ENCODE measurements at regions not wholly inside any gene's neighbourhood (a gene's known extent, or its start where the extent isn't known, plus 50 kb on each side); places are given as distances from the start of the nearest gene placed in this dataset.
A peak's percentile ranks its signal among the peaks of the same experiment; 100 is the strongest.
"Not testable (repeated sequence)": the region's sequence is repeated elsewhere in the genome, so short reads cannot be mapped to it uniquely, and the experiment has no call there.

DNA sequence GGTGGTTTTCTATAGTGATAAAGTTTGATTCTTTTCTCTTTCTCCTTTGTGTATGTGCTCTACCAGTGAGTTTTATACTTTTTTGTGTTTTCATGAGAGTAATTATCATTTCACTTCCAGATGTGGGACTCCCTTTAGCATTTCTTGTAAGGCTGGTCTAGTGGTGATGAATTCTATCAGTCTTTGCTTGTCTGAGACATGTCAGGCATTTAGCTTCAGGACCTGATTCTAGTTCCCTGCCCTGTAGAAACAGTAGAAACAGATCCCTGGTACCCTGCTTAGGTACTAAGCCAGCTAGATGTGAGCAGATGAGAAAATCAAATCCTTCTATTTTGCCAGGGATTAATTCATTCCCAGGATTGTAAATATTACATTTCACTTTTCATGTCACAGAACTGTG, 203.7 kb downstream of the ALG10 start:
- DNase-seq (ENCODE audit: low spot score) = not testable (repeated sequence)

DNA sequence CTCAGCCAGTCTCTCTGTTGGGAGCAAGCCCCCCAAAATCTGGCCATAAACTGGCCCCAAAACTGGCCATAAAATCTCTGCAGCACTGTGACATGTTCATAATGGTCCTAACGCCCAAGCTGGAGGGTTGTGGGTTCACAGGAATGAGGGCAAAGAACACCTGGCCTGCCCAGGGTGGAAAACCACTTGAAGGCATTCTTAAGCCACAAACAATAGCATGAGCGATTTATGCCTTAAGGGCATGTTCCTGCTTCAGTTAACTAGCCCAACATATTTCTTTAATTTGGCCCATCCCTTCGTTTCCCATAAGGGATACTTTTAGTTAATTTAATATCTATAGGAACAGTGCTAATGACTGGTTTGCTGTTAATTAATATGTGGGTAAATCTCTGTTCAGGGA, 205.8 kb downstream of the ALG10 start:
- not testable (repeated sequence) for DNase-seq (ENCODE audit: low spot score)

DNA sequence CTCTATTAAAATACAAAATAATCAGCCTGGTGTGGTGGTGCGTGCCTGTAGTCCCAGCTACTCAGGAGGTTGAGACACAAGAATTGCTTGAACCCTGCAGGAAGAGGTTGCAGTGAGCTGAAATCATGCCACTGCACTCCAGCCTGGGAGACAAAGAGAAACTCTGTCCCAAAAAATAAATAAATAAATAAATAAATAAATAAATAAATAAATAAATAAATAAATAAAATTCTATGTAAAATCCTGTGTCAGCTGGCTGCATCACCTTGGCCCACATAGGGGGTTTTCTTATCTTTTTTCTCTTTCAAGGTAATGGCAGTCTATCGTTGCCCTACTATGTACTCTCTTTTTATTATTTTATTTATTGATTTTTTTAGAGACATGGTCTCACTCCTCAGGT, 206.7 kb downstream of the ALG10 start:
- DNase-seq (ENCODE audit: low spot score) = not testable (repeated sequence)

DNA sequence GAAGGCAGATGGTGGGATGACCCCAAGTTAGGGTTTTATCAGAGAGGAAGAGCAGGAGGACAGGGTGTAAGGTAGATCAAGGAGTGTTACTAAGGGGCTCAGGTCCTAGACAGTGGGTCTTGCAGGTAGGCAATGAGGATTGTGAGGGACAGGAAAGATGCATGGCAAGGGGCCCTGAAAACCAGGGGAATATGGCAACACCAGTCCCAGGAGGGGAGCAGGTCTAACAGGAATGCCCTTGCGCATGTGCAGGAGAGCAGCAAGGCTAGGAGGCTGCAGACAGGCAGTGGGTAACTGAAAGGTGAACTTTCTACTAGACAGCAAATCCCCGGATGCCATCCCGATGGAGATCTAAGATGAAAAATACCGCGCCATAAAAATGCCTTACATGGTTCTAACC, 211.3 kb downstream of the ALG10 start:
- no peak for DNase-seq (ENCODE audit: low spot score)

DNA sequence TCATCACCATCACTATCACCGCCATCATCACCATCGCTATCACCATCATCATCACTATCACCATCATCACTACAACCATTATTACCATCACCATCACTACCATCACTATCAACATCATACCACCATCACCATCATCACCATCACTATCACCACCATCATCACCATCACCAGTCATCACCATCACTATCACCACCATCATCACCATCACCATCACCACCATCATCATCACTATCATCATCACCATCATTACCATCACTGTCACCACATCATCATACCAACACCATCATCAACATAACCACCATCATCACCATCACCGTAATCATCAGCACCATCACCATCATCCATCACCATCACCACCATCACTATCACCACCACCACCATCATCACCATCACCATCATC, 213.8 kb downstream of the ALG10 start:
- DNase-seq (ENCODE audit: low spot score) = no peak

DNA sequence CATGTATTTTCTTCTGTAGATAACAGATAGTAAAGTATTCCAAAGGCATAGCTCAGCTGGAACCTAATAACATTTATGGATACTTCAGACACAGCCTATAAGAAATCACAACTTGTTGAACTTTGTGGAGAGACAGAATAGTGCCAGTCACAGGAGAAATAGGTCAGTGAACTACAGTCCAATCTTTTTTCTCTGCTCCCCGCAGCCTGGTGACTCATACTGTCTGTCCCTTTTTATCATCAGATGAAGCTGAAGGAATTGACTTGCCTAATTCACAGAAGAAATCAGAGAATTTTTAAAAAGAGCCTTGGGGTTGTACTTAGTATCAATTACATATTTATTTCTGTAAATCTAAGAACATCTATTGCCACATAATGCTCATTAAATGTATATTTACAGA, 222.3 kb downstream of the ALG10 start:
- peak; percentile 16 for DNase-seq (ENCODE audit: low spot score)

DNA sequence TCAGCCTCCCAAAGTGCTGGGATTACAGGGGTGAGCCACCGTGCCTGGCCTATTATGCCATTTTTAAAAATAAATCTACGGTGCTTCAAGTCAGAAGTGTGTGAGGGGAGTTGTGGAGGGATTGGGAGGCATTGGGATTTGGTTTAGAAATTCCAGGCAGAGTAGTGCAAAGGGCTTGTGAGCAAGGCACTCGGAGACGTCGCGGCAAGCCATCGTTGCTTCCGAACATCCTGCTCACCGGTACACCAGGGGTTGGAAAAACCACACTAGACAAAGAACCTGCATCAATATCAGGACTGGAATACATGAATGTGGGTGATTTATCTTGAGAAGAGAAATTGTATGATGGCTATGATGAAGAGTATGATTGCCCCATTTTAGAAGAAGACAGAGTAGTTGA, 227.0 kb downstream of the ALG10 start:
- no peak for DNase-seq (ENCODE audit: low spot score)

DNA sequence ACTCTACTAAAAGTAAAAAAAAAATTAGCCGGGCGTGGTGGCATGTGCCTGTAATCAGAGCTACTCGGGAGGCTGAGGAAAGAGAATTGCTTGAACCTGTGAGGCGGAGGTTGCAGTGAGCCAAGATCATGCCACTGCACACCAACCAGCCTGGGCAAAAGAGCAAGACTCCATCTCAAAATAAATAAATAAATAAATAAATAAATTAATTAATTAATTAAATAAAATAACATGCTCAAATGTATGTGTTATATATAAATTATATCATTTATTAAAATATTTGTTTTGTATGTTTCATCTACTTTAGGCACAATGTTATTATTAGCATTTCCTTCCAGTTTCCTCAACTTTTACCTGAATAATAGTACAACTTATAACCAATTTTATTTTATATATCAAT, 229.6 kb downstream of the ALG10 start:
- not testable (repeated sequence) for DNase-seq (ENCODE audit: low spot score)

DNA sequence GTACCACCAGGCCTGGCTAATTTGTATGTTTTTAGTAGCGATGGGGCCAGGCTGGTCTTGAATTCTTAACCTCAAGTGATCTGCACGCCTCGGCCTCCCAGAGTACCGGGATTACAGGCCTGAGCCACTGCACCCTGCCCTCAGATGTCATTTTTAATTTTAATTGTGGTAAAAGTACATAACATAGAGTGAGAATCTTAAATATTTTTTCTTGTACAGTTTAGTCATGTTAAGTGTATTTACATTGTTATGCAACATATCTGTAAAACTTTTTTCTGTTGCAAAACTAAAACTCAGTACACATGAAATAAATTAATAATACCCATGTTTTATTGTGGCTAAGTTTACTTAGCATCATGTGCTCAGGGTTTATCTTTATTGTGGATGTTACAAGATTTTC, 231.4 kb downstream of the ALG10 start:
- no peak for DNase-seq (ENCODE audit: low spot score)

DNA sequence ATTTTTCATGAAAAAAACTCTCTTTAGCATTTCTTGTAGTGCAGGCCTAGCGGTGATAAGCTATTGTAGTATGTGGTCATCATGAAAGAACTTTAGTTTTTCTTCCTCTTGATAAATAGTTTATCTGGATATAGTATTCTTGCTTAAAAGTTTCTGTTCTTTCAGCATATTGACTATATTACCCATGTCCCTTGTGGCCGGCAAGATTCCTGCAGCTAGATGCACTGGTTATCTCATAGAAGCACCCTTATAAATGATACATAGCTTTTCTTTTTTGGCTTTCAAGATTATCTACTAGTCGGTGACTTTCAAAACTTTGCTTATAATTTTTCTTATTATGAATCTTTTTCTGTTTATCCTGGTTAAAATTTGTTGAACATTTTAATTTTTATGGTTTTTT, 234.8 kb downstream of the ALG10 start:
- DNase-seq (ENCODE audit: low spot score) = peak; percentile 1

DNA sequence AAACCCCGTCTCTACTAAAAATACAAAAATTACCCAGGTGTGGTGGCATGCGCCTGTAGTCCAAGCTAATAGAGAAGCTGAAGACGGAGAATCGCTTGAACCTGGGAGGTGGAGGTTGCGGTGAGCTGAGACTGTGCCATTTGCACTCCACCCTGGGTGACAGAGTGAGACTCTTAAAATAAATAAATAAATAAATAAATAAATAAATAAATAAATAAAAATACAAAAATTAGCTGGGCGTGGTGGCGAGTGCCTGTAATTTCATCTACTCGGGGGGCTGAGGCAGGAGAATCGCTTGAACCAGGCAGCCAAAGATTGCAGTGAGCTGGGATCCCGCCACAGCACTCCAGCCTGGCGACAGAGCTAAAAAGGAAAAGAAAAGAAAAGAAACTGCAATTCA, 239.8 kb downstream of the ALG10 start:
- DNase-seq (ENCODE audit: low spot score) = not testable (repeated sequence)

DNA sequence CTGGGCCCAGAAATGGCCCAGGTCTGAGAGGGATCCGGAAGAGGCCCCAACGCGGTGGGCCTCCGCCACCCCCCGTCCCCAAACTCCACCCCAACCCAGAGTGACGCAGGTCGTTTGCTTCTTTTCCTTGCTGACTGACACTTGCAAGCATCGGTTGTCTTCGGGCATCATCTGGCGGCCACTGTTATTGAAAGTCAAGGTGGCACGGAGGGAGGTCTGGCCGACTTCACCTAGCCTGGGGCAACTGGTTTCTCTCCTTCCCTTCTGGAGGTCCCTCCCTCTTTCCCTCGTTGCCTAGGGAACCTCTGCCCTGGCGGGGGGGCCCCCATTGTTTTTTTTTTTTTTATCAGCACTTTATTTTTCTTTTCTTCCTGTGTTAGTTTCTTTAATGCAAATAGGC, 241.8 kb downstream of the ALG10 start:
- DNase-seq (ENCODE audit: low spot score) = no peak

DNA sequence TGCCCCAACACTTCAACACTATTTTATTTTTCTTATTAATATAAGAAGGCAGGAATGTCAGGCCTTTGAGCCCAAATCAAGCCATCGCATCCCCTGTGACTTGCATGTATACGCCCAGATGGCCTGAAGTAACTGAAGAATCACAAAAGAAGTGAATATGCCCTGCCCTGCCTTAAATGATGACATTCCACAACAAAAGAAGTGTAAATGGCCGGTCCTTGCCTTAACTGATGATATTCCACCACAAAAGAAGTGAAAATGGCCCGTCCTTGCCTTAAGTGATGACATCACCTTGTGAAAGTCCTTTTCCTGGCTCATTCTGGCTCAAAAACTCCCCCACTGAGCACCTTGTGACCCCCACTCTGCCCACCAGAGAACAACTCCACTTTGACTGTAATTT, 251.4 kb downstream of the ALG10 start:
- DNase-seq (ENCODE audit: low spot score) = not testable (repeated sequence)

DNA sequence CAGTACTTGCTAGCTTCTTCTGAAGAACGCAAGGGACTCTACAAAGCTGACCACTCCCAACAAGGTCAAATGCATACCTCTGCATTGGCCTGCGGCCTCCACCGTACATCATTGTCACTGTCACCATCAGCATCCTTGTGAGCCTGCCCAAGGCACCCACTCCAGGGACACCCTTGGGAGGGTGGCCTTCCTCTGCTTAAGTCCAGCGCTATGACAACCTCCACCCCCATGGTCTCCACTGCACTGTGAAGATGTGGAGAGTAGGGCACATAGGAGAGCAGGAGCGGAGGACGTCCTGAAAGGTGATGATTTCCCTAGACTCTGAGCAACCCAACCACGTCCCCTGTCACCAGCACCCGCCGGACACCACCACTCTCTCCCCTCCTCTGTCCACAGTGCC, 252.8 kb downstream of the ALG10 start:
- DNase-seq (ENCODE audit: low spot score) = no peak

DNA sequence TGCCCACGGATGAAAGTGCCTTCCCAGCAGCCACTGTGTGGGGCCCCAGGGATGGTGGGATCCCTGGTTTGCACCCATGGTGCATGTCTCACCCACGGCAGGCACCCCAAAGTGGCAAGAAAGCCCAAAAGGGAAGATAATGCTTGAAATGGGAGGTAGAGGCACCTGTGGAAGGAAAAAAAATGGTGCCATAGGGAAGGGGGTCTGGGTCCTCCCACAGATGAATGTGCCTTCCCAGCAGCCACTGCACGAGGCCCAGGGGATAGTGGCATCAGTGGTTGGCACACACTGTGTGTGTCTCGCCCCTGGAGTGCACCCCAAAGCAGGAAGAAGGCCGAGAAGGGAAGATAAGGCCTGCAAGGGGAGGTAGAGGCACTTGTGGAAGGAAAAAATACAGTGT, 264.2 kb downstream of the ALG10 start:
- no peak for DNase-seq (ENCODE audit: low spot score)

DNA sequence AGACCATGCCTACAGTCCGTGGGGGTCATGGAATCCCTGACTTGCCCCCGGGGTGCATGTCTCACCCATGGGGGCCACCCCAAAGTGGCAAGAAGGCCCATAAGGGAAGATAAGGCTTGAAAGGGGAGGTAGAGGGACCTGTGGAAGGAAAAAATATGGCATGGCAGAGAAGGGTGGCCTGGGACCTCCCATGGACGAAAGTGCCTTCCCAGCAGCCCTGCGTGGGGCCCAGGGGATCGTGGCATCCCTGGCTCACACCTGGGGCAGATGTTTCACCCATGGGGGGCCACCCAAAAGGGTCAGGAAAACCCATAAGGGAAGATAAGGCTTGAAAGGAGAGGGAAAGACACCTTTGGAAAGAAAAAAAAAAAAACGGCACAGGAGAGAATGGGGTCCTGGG, 264.6 kb downstream of the ALG10 start:
- DNase-seq (ENCODE audit: low spot score) = no peak

DNA sequence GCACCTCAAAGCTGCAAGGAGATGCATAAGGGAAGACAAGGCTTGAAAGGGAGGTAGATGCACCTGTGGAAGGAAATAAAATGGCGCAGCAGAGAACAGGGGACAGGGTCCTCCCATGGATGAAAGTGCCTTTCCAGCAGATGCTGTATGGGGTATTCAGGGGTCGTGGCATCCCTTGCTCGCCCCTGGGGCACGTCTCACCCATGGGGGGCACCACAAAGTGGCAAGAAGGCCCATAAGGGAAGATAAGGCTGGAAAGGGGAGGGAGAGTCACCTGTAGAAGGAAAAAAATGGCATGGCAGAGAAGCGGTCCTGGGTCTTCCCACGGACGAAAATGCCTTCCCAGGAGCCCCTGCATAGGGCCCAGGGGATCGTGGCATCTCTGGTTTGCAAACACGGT, 265.1 kb downstream of the ALG10 start:
- no peak for DNase-seq (ENCODE audit: low spot score)

DNA sequence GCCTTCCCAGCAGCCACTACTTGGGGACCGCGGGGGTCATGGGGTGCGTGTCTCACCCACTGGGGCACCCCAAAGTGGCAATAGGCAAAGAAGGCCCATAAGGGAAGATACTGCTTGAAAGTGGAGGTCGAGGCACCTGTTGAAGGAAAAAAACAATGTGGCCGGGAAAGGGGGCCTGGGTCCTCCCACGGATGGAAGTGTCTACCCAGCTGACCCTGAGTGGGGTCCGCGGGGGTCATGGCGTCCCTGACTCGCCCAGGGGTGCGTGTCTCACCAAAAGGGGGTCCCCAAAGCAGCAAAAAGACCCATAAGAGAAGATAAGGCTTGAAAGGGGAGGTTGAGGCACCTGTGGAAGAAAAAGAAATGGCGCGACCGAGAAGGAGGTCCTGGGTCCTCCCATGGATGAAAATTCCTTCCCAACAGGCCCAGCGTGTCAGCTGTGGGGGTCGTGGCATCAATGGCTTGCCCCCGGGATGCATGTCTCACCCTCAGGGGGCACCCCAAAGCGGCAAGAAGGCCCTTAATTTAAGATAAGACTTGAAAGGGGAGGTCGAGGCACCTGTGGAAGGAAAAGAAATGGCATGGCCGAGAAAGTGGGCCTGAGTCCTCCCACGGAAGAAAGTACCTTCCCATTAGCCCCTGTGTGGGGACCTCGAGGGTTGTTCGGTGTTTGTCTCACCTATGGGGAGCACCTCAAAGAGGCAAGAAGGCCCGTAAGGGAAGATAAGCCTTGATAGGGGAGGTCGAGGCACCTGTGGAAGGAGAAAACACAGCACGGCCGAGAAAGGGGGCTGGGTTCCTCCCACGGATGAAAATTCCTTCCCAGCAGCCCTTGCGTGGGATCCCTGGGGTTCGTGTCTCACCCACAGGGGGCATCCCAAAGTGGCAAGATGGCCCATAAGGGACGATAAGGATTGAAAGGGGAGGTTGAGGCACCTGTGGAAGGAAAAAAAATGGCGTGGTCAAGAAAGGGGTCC, 266.0 kb downstream of the ALG10 start:
- DNase-seq (ENCODE audit: low spot score) = no peak

DNA sequence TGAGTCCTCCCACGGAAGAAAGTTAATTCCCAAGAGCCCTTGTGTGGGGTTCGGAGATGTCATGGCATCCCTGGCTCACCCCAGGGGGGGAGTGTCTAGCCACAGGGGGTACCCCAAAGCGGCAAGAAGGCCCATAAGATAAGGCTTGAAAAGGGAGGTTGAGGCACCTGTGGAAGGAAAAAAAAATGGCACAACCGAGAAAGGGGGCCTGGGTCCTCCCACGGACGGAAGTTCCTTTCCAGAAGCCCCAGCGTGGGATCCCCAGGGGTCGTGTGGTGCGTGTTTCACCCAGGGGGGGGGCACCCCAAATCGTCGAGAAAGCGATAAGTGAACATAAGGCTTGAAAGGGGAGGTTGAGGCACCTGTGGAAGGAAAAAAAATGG, 266.7 kb downstream of the ALG10 start:
- DNase-seq (ENCODE audit: low spot score) = no peak

DNA sequence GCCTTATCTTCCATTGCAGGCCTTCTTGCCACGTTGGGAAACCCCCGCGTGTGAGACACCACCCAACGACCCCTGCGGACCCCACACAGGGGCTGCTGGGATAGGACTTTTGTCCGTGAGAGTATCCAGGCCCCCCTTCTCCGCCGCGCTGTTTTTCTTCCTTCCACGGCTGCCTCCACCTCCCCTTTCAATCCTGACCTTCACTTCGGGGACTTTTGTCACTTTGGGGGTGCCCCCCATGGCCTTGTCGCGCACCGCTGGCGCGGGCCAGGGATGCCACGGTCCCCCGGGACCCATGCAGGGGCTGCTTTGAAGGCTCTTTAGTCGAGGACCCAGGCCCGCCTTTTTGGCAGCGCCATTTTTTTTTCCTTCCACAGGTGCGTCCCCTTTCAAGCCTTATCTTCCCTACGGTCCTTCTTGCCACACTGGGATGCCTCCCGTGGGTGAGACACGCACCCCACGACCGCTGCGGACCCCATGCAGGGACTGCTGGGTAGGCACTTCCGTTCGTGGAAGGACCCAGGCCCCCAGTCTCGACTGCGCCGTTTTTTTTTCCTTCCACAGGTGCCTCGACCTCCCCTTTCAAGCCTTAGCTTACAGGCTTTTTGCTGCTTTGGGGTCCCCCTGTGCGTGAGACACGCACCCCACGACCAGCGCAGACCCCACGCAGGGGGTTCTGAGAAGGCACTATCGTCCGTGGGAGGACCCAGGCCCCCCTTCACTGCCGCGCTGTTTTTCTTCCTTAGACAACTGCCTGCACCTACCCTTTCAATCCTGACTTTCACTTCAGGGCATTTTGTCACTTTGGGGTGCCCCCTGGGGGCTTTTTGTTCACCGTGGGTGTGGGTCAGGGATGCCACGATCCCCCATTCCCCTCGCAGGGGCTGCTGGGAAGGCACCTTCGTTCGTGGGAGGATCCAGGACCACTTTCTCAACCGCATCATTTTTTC, 267.4 kb downstream of the ALG10 start:
- DNase-seq (ENCODE audit: low spot score) = no peak

DNA sequence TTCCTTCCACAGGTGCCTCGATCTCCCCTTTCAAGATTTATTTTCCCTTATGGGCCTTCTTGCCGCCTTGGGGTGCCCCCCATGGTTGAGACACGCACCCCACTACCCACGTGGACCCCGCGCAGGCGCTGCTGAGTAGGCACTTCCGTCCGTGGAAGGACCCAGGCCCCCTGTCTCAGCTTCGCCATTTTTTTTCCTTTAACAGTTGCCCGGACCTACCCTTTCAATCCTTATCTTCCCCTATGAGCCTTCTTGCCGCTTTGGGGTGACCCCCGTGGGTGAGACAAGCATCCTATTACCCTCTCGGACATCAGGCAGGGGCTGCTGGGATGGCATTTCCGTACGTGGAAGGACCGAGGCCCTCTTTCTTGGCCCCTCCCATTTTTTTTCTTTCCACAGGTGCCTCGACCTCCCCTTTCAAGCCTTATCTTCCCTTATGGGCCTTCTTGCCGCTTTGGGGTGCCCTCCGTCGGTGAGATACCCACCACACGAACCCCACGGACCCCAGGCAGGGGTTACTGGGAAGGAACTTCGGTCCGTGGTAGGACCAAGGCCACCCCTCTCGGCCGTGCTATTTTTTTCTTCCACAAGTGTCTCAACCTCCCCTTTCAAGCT, 268.2 kb downstream of the ALG10 start:
- DNase-seq (ENCODE audit: low spot score) = no peak

DNA sequence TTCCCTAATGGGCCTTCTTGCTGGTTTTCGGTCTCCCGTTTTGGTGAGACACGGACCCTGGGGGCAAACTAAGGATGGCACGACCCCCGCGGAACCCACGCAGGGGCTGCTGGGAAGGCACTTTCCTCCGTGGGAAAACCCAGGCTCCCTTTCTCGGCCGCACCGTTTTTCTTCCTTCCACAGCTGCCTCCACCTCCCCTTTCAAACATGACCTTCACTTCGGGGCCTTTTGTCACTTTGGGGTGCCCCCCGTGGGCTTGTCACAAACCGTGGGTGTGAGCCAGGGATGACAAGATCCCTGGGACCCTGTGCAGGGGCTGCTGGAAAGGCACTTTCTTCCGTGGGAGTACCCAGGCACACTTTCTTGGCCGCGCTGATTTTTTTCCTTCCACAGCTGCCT, 268.7 kb downstream of the ALG10 start:
- DNase-seq (ENCODE audit: low spot score) = no peak

All from RKO (cell line).